Activated T-helper 2 cell treated with anti-CD3 and anti-CD28 coated beads, Interferon-gamma antibody, Interleukin-2, Interleukin-4, amounts not matched to agents 10 μg/mL and 5 μg/mL and 100 μg/mL, durations not matched to agents 14 hours and 24 hours and 36 hours (primary cell): ENCODE measurements at regions not wholly inside any gene's neighbourhood (a gene's known extent, or its start where the extent isn't known, plus 50 kb on each side); places are given as distances from the start of the nearest gene placed in this dataset.

ENCODE experiments used
- DNase-seq: peaks from one replicate; pipeline ENCODE4 v3.0.0; 2021; ENCODE audit warnings: low spot score
- H3K27ac Mint-ChIP-seq: one replicate; pipeline ENCODE4 v1.8.0; 2021; ENCODE audit warnings: mixed read lengths
- H3K27me3 Mint-ChIP-seq: one replicate; pipeline ENCODE4 v1.8.0; 2021; ENCODE audit warnings: low read depth, mixed read lengths
- H3K36me3 Mint-ChIP-seq: one replicate; pipeline ENCODE4 v1.8.0; 2021; ENCODE audit warnings: low read depth, mixed read lengths
- H3K4me1 Mint-ChIP-seq: one replicate; pipeline ENCODE4 v1.8.0; 2021; ENCODE audit warnings: low read depth, mixed read lengths
- H3K4me3 Mint-ChIP-seq: one replicate; pipeline ENCODE4 v1.8.0; 2021; ENCODE audit warnings: low read depth, mild to moderate bottlenecking, moderate library complexity, mixed read lengths
- H3K9me3 Mint-ChIP-seq: one replicate; pipeline ENCODE4 v1.8.0; 2021; ENCODE audit warnings: mixed read lengths
- intact Hi-C: fragments of 100-400 bp; cut with micrococcal nuclease; formaldehyde crosslinking; loops from one replicate; pipeline ENCODE4 v1.15.1; 2023

- DNase-seq = no peak
- Mint-ChIP-seq H3K9me3 (peaks cover 4% of the 10 kb centered on the region), H3K27me3 (no peaks in the 10 kb centered on the region), H3K4me3 (no peak overlapping the region), H3K36me3 (no peaks in the 10 kb centered on the region), H3K4me1 (no peaks in the 10 kb centered on the region), H3K27ac (no peak overlapping the region)
- intact Hi-C loops = no loop called here
Observed at GRCh38 chr4:96833831-96834230, 993.9 kb downstream of the PDHA2 start.

GRCh38 chr4:96835991-96836390 lies 996.1 kb downstream of the PDHA2 start:
- Mint-ChIP-seq H3K27ac (no peak overlapping the region), H3K27me3 (no peaks in the 10 kb centered on the region), H3K4me3 (no peak overlapping the region), H3K9me3 (no peaks in the 10 kb centered on the region), H3K36me3 (no peaks in the 10 kb centered on the region), H3K4me1 (no peaks in the 10 kb centered on the region)
- intact Hi-C loops = no loop called here
- no peak for DNase-seq

DNA sequence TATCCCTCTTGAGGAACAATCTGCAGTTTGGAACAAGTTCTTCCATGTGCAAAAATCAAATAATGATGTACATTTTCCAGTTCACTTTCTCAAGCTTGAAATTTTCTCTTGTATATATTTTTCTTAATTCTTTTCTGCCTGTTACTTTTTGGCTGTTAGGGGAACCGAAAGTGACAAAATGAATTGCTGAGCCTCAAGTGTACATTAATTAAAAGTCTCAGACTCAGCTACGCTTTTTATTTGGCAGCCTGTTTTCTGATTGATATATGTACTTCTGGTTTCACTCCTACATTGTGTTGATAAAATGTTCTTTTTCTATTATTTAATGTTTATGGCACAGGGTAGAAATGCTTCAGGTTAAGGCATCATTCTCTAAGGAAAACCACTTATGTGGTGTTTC lies 999.5 kb downstream of the PDHA2 start:
- no peak for DNase-seq
- Mint-ChIP-seq H3K4me1 (no peaks in the 10 kb centered on the region), H3K27ac (no peak overlapping the region)

GRCh38 chr4:96841801-96842200 lies 1001.9 kb downstream of the PDHA2 start:
- DNase-seq = no peak
- H3K36me3 Mint-ChIP-seq = no peaks in the 10 kb centered on the region
- H3K4me1 Mint-ChIP-seq = no peaks in the 10 kb centered on the region
- H3K9me3 Mint-ChIP-seq = no peaks in the 10 kb centered on the region
- H3K4me3 Mint-ChIP-seq = no peak overlapping the region
- no peak overlapping the region for H3K27ac Mint-ChIP-seq
- no peaks in the 10 kb centered on the region for H3K27me3 Mint-ChIP-seq
- intact Hi-C loops = no loop called here

More for the DNA sequence above, 999.5 kb downstream of the PDHA2 start:
- Mint-ChIP-seq H3K36me3 (no peaks in the 10 kb centered on the region), H3K27me3 (no peaks in the 10 kb centered on the region), H3K4me3 (no peak overlapping the region), H3K9me3 (no peaks in the 10 kb centered on the region)
- intact Hi-C loops = no loop called here

GRCh38 chr4:96844858-96845490 lies 1005.1 kb downstream of the PDHA2 start:
- Mint-ChIP-seq H3K4me1 (no peaks in the 10 kb centered on the region), H3K27me3 (no peaks in the 10 kb centered on the region), H3K36me3 (no peaks in the 10 kb centered on the region), H3K4me3 (no peak overlapping the region), H3K9me3 (no peaks in the 10 kb centered on the region), H3K27ac (no peak overlapping the region)
- intact Hi-C loops = no loop called here
- DNase-seq = no peak

GRCh38 chr4:96845819-96846218 lies 1005.9 kb downstream of the PDHA2 start:
- no peaks in the 10 kb centered on the region for H3K27me3 Mint-ChIP-seq
- no peaks in the 10 kb centered on the region for H3K36me3 Mint-ChIP-seq
- H3K4me3 Mint-ChIP-seq = no peak overlapping the region
- intact Hi-C loops = no loop called here
- H3K27ac Mint-ChIP-seq = no peak overlapping the region
- no peaks in the 10 kb centered on the region for H3K4me1 Mint-ChIP-seq
- H3K9me3 Mint-ChIP-seq = no peaks in the 10 kb centered on the region
- no peak for DNase-seq

DNA sequence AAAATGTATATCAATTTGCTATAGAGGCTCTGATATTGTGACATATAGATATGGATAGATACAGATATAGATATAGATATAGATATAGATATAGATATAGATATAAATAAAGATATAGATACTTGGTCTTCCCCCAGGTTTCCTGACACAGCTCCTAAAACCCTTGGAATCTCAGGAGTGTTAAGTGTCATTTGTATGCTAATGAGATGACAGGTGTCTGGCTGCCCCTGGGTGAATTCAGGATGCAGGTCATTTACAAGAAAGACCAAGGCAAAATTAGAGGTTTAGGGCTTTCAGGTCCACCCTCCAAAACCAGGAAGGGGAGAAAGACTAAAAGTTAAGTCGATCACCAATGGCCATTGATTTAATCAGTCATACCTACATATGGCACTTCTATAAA lies 1034.8 kb downstream of the PDHA2 start:
- Mint-ChIP-seq H3K4me3 (no peak overlapping the region), H3K36me3 (no peaks in the 10 kb centered on the region), H3K4me1 (no peaks in the 10 kb centered on the region), H3K9me3 (peaks cover 22% of the 10 kb centered on the region), H3K27ac (no peak overlapping the region), H3K27me3 (no peaks in the 10 kb centered on the region)
- no peak for DNase-seq
- intact Hi-C loops = no loop called here

DNA sequence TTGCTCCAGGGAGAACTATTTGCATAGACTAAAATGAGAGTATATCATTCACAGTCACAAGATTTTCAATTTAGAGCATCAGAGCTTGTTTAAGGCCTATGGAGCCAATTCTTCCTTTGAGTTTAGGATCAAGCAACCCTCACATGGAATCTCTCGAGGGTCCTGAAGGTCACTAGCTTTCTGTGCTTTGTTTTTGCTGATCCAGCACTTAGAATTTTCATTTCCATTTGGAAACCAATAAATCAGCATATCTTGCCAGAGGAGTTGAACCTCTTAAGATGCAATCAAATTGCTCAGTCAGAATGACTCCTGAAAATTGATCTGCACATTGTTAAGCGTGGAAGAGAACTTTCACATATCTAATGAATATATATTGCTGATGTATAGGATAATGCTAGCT lies 1039.6 kb downstream of the PDHA2 start:
- H3K27ac Mint-ChIP-seq = no peak overlapping the region
- H3K27me3 Mint-ChIP-seq = no peaks in the 10 kb centered on the region
- intact Hi-C loops = no loop called here
- no peak for DNase-seq
- H3K9me3 Mint-ChIP-seq = peaks cover 22% of the 10 kb centered on the region
- H3K4me1 Mint-ChIP-seq = no peaks in the 10 kb centered on the region
- H3K36me3 Mint-ChIP-seq = no peaks in the 10 kb centered on the region
- no peak overlapping the region for H3K4me3 Mint-ChIP-seq

GRCh38 chr4:96887857-96888256 lies 1048.0 kb downstream of the PDHA2 start:
- Mint-ChIP-seq H3K27me3 (no peaks in the 10 kb centered on the region), H3K4me1 (no peaks in the 10 kb centered on the region), H3K27ac (no peak overlapping the region), H3K4me3 (no peak overlapping the region), H3K9me3 (peaks cover 5% of the 10 kb centered on the region), H3K36me3 (no peaks in the 10 kb centered on the region)
- DNase-seq = no peak
- intact Hi-C loops = no loop called here

- H3K27ac Mint-ChIP-seq = no peak overlapping the region
- DNase-seq = no peak
- no peak overlapping the region for H3K4me3 Mint-ChIP-seq
- H3K36me3 Mint-ChIP-seq = no peaks in the 10 kb centered on the region
- no peaks in the 10 kb centered on the region for H3K27me3 Mint-ChIP-seq
- H3K4me1 Mint-ChIP-seq = no peaks in the 10 kb centered on the region
- intact Hi-C loops = no loop called here
- peaks cover 14% of the 10 kb centered on the region for H3K9me3 Mint-ChIP-seq
Observed at GRCh38 chr4:96894621-96895020, 1054.7 kb downstream of the PDHA2 start.

DNA sequence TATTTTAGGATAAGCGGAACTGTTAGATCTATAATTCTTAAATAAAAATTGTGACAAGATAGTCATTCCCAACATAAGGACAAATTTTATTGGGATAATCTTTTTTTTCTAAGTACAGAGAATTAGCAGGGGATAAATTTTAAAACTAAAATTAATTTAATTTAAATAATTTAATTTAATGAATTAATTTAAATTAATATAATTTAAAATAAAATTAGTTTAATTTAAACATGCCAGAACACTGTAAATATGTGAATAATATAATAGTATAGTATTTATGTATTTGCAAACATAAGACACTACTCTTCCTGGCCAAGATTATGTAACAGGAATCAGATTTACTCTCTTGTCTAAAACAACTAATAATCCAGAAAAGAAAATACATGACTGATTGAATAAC lies 1055.9 kb downstream of the PDHA2 start:
- intact Hi-C loops = no loop called here
- Mint-ChIP-seq H3K9me3 (peaks cover 9% of the 10 kb centered on the region), H3K27ac (no peak overlapping the region), H3K27me3 (no peaks in the 10 kb centered on the region), H3K36me3 (no peaks in the 10 kb centered on the region), H3K4me1 (no peaks in the 10 kb centered on the region), H3K4me3 (no peak overlapping the region)
- DNase-seq = no peak

GRCh38 chr4:96912716-96913115 lies 1072.8 kb downstream of the PDHA2 start:
- no peak overlapping the region for H3K4me3 Mint-ChIP-seq
- no peaks in the 10 kb centered on the region for H3K9me3 Mint-ChIP-seq
- intact Hi-C loops = no loop called here
- H3K36me3 Mint-ChIP-seq = no peaks in the 10 kb centered on the region
- H3K27ac Mint-ChIP-seq = no peak overlapping the region
- H3K4me1 Mint-ChIP-seq = no peaks in the 10 kb centered on the region
- H3K27me3 Mint-ChIP-seq = no peaks in the 10 kb centered on the region
- DNase-seq = no peak

DNA sequence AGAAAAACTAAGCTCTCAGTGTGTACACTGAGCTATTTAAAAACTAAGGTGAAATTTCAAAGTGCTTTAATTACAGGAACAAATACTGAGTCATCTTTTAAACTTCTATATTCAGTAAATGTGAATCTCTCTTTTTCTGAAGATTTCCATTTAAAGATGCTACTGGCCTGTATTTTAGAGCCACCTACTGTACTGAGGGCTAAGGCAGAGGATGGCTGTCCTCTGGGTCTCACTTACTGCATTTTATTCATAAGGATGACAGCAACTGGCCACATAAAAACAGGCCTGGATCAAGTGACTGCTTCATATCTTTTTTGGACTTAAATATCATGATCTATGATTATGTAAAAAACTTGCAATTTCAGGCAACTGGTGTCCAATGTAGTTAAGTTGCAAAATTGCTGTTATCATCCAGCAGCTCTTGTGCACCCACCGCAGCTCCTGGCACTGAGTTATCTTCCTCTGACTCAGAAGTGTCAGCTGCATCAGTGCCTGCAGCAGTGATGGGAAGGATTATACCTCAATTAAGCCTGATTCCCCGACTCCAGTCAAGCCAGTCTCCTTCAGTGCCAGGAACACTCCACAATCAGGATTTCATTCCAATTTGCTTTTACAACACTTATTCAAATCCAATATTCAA lies 1073.7 kb downstream of the PDHA2 start:
- DNase-seq = no peak
- Mint-ChIP-seq H3K27me3 (no peaks in the 10 kb centered on the region), H3K36me3 (no peaks in the 10 kb centered on the region), H3K4me1 (no peaks in the 10 kb centered on the region), H3K9me3 (no peaks in the 10 kb centered on the region), H3K27ac (no peak overlapping the region), H3K4me3 (no peak overlapping the region)
- intact Hi-C loops = no loop called here

DNA sequence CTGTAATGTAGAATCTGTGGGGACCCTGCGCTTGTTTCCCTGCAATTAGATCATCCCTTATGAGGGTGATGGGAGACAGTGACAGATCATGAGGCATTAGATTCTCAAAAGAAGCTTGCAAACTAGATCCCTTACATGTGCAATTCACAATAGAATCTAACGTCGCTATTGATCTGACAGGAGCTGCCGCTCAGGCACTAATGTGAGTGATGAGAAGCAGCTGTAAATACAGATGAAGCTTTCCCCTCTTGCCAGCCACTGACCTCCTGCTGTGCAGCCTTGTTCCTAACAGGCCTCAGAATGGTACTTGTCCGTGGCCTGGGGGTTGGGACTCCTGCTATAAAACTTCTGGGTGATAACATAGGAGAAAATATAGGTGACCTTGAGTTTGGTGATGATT lies 1076.8 kb downstream of the PDHA2 start:
- H3K9me3 Mint-ChIP-seq = peaks cover 8% of the 10 kb centered on the region
- no peak for DNase-seq
- H3K36me3 Mint-ChIP-seq = no peaks in the 10 kb centered on the region
- H3K4me1 Mint-ChIP-seq = no peaks in the 10 kb centered on the region
- no peak overlapping the region for H3K4me3 Mint-ChIP-seq
- intact Hi-C loops = no loop called here
- no peak overlapping the region for H3K27ac Mint-ChIP-seq
- H3K27me3 Mint-ChIP-seq = no peaks in the 10 kb centered on the region
